Neural cell (in vitro differentiated cells): ENCODE measurements at regions not wholly inside any gene's neighbourhood (a gene's known extent, or its start where the extent isn't known, plus 50 kb on each side); places are given as distances from the start of the nearest gene placed in this dataset.

ENCODE experiments used
- H2AFZ ChIP-seq: fragments of 200-600, 300-800 bp; sonication (generic), shearing (Covaris generic); 2 replicates; pipeline ENCODE4 v1.6.0; 2014; ENCODE audit warnings: low read depth, mild to moderate bottlenecking, antibody characterized with exemption, low read length, moderate library complexity
- H3F3A ChIP-seq: fragments of 200-600 bp; shearing (Covaris generic); 2 replicates; pipeline ENCODE4 v1.6.1; 2016; ENCODE audit warnings: mild to moderate bottlenecking, moderate library complexity, mixed read lengths, antibody characterized with exemption, low read length; ENCODE audit not compliant: insufficient read depth, poor library complexity, severe bottlenecking
- H3K27ac ChIP-seq: fragments of 200-600, 300-800 bp; sonication (generic), shearing (Covaris generic); 2 replicates; pipeline ENCODE4 v1.5.1; 2014; ENCODE audit warnings: mild to moderate bottlenecking, low read length, moderate library complexity
- H3K27me3 ChIP-seq: fragments of 300-800, 200-600 bp; sonication (generic), shearing (Covaris generic); 2 replicates; pipeline ENCODE4 v1.6.0; 2014; ENCODE audit warnings: mild to moderate bottlenecking, low read depth, low read length, moderate library complexity; ENCODE audit not compliant: insufficient read depth
- H3K36me3 ChIP-seq: fragments of 300-800, 200-600 bp; sonication (generic), shearing (Covaris generic); 2 replicates; pipeline ENCODE4 v1.5.1; 2014; ENCODE audit warnings: mild to moderate bottlenecking, antibody characterized with exemption, low read length, moderate library complexity; ENCODE audit not compliant: insufficient read depth
- H3K4me2 ChIP-seq: fragments of 300-800, 200-600 bp; sonication (generic), shearing (Covaris generic); 2 replicates; pipeline ENCODE4 v1.6.0; 2014; ENCODE audit warnings: mild to moderate bottlenecking, low read length
- H3K4me3 ChIP-seq: fragments of 300-800, 200-600 bp; sonication (generic), shearing (Covaris generic); 2 replicates; pipeline ENCODE4 v1.5.1; 2014; ENCODE audit warnings: mild to moderate bottlenecking, low read length, moderate library complexity
- H3K79me2 ChIP-seq: fragments of 200-600 bp; shearing (Covaris generic); replicated peaks from 2 replicates; pipeline ENCODE4 v1.6.0; 2014; ENCODE audit warnings: mild to moderate bottlenecking, low read length, moderate library complexity; ENCODE audit not compliant: insufficient read depth
- H3K9ac ChIP-seq: fragments of 300-800, 200-600 bp; sonication (generic), shearing (Covaris generic); 2 replicates; pipeline ENCODE4 v1.6.1; 2016; ENCODE audit warnings: mild to moderate bottlenecking, low read length, mixed read lengths
- H3K9me2 ChIP-seq: fragments of 200-600 bp; shearing (Covaris generic); 2 replicates; pipeline ENCODE4 v1.6.1; 2016; ENCODE audit warnings: mild to moderate bottlenecking, low read length, mixed read lengths; ENCODE audit not compliant: insufficient read depth
- H3K9me3 ChIP-seq: fragments of 200-600, 300-800 bp; sonication (generic), shearing (Covaris generic); 2 replicates; pipeline ENCODE4 v1.6.1; 2016; ENCODE audit warnings: mild to moderate bottlenecking, mixed run types, low read length, moderate library complexity, mixed read lengths
- H4K20me1 ChIP-seq: fragments of 200-600 bp; shearing (Covaris generic); 2 replicates; pipeline ENCODE4 v1.6.1; 2016; ENCODE audit warnings: mild to moderate bottlenecking, mixed run types; ENCODE audit not compliant: insufficient read depth
- CTCF ChIP-seq: fragments of 450-650 bp; IDR thresholded peaks from 2 replicates; pipeline ENCODE4 v1.5.1; 2014; ENCODE audit warnings: antibody characterized with exemption, mild to moderate bottlenecking, moderate library complexity; ENCODE audit not compliant: poor library complexity, severe bottlenecking
- EP300 ChIP-seq: fragments of 450-650 bp; conservative IDR thresholded peaks from 2 replicates; pipeline ENCODE4 v1.6.1; 2014; ENCODE audit warnings: antibody characterized with exemption, mild to moderate bottlenecking, moderate library complexity; ENCODE audit not compliant: poor library complexity, severe bottlenecking
- EZH2 ChIP-seq: fragments of 200-600, 300-800 bp; shearing (Covaris generic), sonication (generic); IDR thresholded peaks from 2 replicates; pipeline ENCODE4 v1.6.1; 2014; ENCODE audit warnings: antibody characterized with exemption, low read length, borderline replicate concordance, mild to moderate bottlenecking; ENCODE audit not compliant: insufficient read depth, poor library complexity, severe bottlenecking
- MXI1 ChIP-seq: fragments of 450-650 bp; conservative IDR thresholded peaks from 2 replicates; pipeline ENCODE4 v1.6.1; 2014; ENCODE audit warnings: antibody characterized with exemption, mild to moderate bottlenecking; ENCODE audit not compliant: poor library complexity, severe bottlenecking
- POLR2AphosphoS5 ChIP-seq: IDR thresholded peaks from 2 replicates; pipeline ENCODE4 v1.6.1; 2012
- RAD21 ChIP-seq: fragments of 450-650 bp; conservative IDR thresholded peaks from 2 replicates; pipeline ENCODE4 v1.6.1; 2014; ENCODE audit warnings: antibody characterized with exemption, mild to moderate bottlenecking, moderate library complexity
- REST ChIP-seq: IDR thresholded peaks from 2 replicates; pipeline ENCODE4 v1.6.1; 2012; ENCODE audit warnings: borderline replicate concordance
- SMC3 ChIP-seq: fragments of 450-650 bp; conservative IDR thresholded peaks from 2 replicates; pipeline ENCODE4 v1.6.1; 2014; ENCODE audit warnings: antibody characterized with exemption, mild to moderate bottlenecking, moderate library complexity; ENCODE audit not compliant: poor library complexity
- TAF1 ChIP-seq: IDR thresholded peaks from 2 replicates; pipeline ENCODE4 v1.6.1; 2012; ENCODE audit warnings: low read depth

- Histone ChIP-seq H3K27me3 (no peaks in the 10 kb centered on the region), H2AFZ (no peak overlapping the region), H3K9me2 (no peaks in the 10 kb centered on the region), H3K9ac (no peak overlapping the region), H3K79me2 (no peaks in the 10 kb centered on the region), H3K4me3 (no peak overlapping the region), H3K27ac (no peak overlapping the region), H4K20me1 (no peaks in the 10 kb centered on the region), H3K36me3 (no peaks in the 10 kb centered on the region), H3K4me2 (no peak overlapping the region), H3F3A (no peaks in the 10 kb centered on the region), H3K9me3 (no peaks in the 10 kb centered on the region)
- TF ChIP-seq SMC3: no peak
Observed at GRCh38 chr4:26171941-26172340, 148.9 kb upstream of the RBPJ start.

GRCh38 chr4:26173619-26174018, 147.2 kb upstream of the RBPJ start:
- Histone ChIP-seq H3F3A (no peaks in the 10 kb centered on the region), H4K20me1 (no peaks in the 10 kb centered on the region), H3K27ac (no peak overlapping the region), H3K79me2 (no peaks in the 10 kb centered on the region), H3K27me3 (no peaks in the 10 kb centered on the region), H3K4me3 (no peak overlapping the region), H3K4me2 (no peak overlapping the region), H3K9me3 (no peaks in the 10 kb centered on the region), H2AFZ (no peak overlapping the region), H3K9me2 (no peaks in the 10 kb centered on the region), H3K36me3 (no peaks in the 10 kb centered on the region), H3K9ac (no peak overlapping the region)
- no peak for TF ChIP-seq CTCF
- TF ChIP-seq TAF1: no peak
- TF ChIP-seq RAD21: no peak
- TF ChIP-seq EZH2: no peak
- no peak for TF ChIP-seq EP300
- no peak for TF ChIP-seq REST

GRCh38 chr4:26174027-26174426, 146.8 kb upstream of the RBPJ start:
- no peaks in the 10 kb centered on the region for H3K79me2 ChIP-seq
- H3K27ac ChIP-seq: no peak overlapping the region
- no peaks in the 10 kb centered on the region for H3K36me3 ChIP-seq
- no peak overlapping the region for H3K4me2 ChIP-seq
- H2AFZ ChIP-seq: no peak overlapping the region
- H3K27me3 ChIP-seq: no peaks in the 10 kb centered on the region
- no peaks in the 10 kb centered on the region for H3K9me2 ChIP-seq
- TF ChIP-seq POLR2AphosphoS5 (no peak), EP300 (no peak), EZH2 (no peak), CTCF (no peak), MXI1 (no peak), SMC3 (no peak), TAF1 (no peak), REST (no peak), RAD21 (no peak)
- H4K20me1 ChIP-seq: no peaks in the 10 kb centered on the region
- H3K9ac ChIP-seq: no peak overlapping the region
- no peak overlapping the region for H3K4me3 ChIP-seq
- H3F3A ChIP-seq: no peaks in the 10 kb centered on the region
- no peaks in the 10 kb centered on the region for H3K9me3 ChIP-seq
